ENCODE measurements at regions not wholly inside any gene's neighbourhood (a gene's known extent, or its start where the extent isn't known, plus 50 kb on each side); places are given as distances from the start of the nearest gene placed in this dataset.
A peak's percentile ranks its signal among the peaks of the same experiment; 100 is the strongest.

GRCh38 chr2:188776634-188777033 lies 197.5 kb upstream of the COL3A1 start:
- DNase-seq (ENCODE audit: low read depth, low spot score) = peak; percentile 81
- in situ Hi-C loops (cut with HindIII; ENCODE audit: low sequenced_read_pairs) = no loop called here
- no peak overlapping the region for H3K4me3 ChIP-seq (ENCODE audit: low read depth, low read length)
- no peak for TF ChIP-seq CTCF (IDR thresholded peaks at IDR 0.05; ENCODE audit: low read depth, low read length)

GRCh38 chr2:188784269-188784762 lies 189.9 kb upstream of the COL3A1 start:
- H3K4me3 ChIP-seq (ENCODE audit: low read depth, low read length) = no peak overlapping the region
- no peak for DNase-seq (ENCODE audit: low read depth, low spot score)
- TF ChIP-seq CTCF (IDR thresholded peaks at IDR 0.05; ENCODE audit: low read depth, low read length) = no peak
- in situ Hi-C loops (cut with HindIII; ENCODE audit: low sequenced_read_pairs) = no loop called here

GRCh38 chr2:188785061-188785460 lies 189.1 kb upstream of the COL3A1 start:
- in situ Hi-C loops (cut with HindIII; ENCODE audit: low sequenced_read_pairs) = no loop called here
- H3K4me3 ChIP-seq (ENCODE audit: low read depth, low read length) = no peak overlapping the region
- TF ChIP-seq CTCF (IDR thresholded peaks at IDR 0.05; ENCODE audit: low read depth, low read length) = no peak
- DNase-seq (ENCODE audit: low read depth, low spot score) = no peak

- in situ Hi-C loops (cut with HindIII; ENCODE audit: low sequenced_read_pairs) = no loop called here
Observed at GRCh38 chr2:188785490-188785889, 188.7 kb upstream of the COL3A1 start.

GRCh38 chr2:188786368-188786841 lies 187.8 kb upstream of the COL3A1 start:
- no peak overlapping the region for H3K4me3 ChIP-seq (ENCODE audit: low read depth, low read length)
- peak; percentile 84 for DNase-seq (ENCODE audit: low read depth, low spot score)
- in situ Hi-C loops (cut with HindIII; ENCODE audit: low sequenced_read_pairs) = no loop called here
- TF ChIP-seq CTCF (IDR thresholded peaks at IDR 0.05; ENCODE audit: low read depth, low read length) = no peak

More at GRCh38 chr2:188785490-188785889, 188.7 kb upstream of the COL3A1 start:
- no peak for DNase-seq (ENCODE audit: low read depth, low spot score)
- TF ChIP-seq CTCF (IDR thresholded peaks at IDR 0.05; ENCODE audit: low read depth, low read length) = no peak
- H3K4me3 ChIP-seq (ENCODE audit: low read depth, low read length) = no peak overlapping the region

GRCh38 chr2:188787021-188787657 lies 187.0 kb upstream of the COL3A1 start:
- no peak for TF ChIP-seq CTCF (IDR thresholded peaks at IDR 0.05; ENCODE audit: low read depth, low read length)
- in situ Hi-C loops (cut with HindIII; ENCODE audit: low sequenced_read_pairs) = no loop called here
- peak; percentile 89 for DNase-seq (ENCODE audit: low read depth, low spot score)
- no peak overlapping the region for H3K4me3 ChIP-seq (ENCODE audit: low read depth, low read length)
